K562 (cell line): ENCODE measurements at regions not wholly inside any gene's neighbourhood (a gene's known extent, or its start where the extent isn't known, plus 50 kb on each side); places are given as distances from the start of the nearest gene placed in this dataset.

Source experiments
- ATAC-seq: fragments of 200-7000 bp; cut with Tn5 transposase; 3 replicates; pipeline ENCODE4 v1.9.1; 2020; ENCODE audit warnings: moderate library complexity
- BruUV-seq: library from RNA; stranded (reverse); fragments of 400-500 nt; replicated peaks from 2 replicates; lab custom pipeline; 2021; lab: Mats Ljungman, UMichigan
- CTCF ChIA-PET: fragments of 300-600 bp; formaldehyde crosslinking; extraction: SDS; loops from one replicate; lab custom pipeline; 2021; ENCODE audit warnings: low intra/inter-chr PET ratio; lab: Yijun Ruan, JAX
- POLR2A ChIA-PET: fragments of 300-600, 350-650 bp; sonication (Branson Sonifier 250); formaldehyde crosslinking; extraction: SDS; loops from one replicate; lab custom pipeline; 2021; ENCODE audit warnings: antibody characterized with exemption, inconsistent platforms; lab: Yijun Ruan, JAX
- DNase-seq, 4 experiments: peaks; one replicate each; pipeline versions ENCODE4 v3.0.0 to v3.0.0-alpha.2; 2011 to 2018; ENCODE audit warnings: low spot score in 3 of 4, mixed read lengths in 3 of 4; ENCODE audit errors: extremely low read depth in 1 of 4
- FAIRE-seq: peaks from 2 replicates; lab custom pipeline; 2011; peaks lifted over from hg19 to GRCh38; lab: Jason Lieb, UNC
- H2AFZ ChIP-seq: 2 replicates; pipeline ENCODE4 v1.6.0; 2011; ENCODE audit warnings: low read depth, low read length, control low read depth, inconsistent platforms
- H3K27ac ChIP-seq: fragments of 200-600 bp; 3 replicates; pipeline ENCODE4 v1.8.0; 2011; ENCODE audit warnings: low read depth, mild to moderate bottlenecking, control low read depth, inconsistent platforms, low read length, moderate library complexity, mixed read lengths; ENCODE audit errors: extremely low read depth
- H3K27me3 ChIP-seq, 2 experiments: fragments of 300-600 bp in 1 of 2; 2 replicates in 1 of 2; 3 replicates in 1 of 2; pipeline versions ENCODE4 v1.6.0 to v1.8.0; 2011; ENCODE audit warnings: inconsistent platforms in 2 of 2, low read length in 2 of 2, mild to moderate bottlenecking in 1 of 2, mixed read lengths in 1 of 2, moderate library complexity in 1 of 2; ENCODE audit not compliant: control insufficient read depth in 2 of 2, insufficient read depth in 2 of 2
- H3K36me3 ChIP-seq: fragments of 300-600 bp; 3 replicates; pipeline ENCODE4 v1.8.0; 2011; ENCODE audit warnings: mild to moderate bottlenecking, low read length, inconsistent platforms; ENCODE audit not compliant: control insufficient read depth, insufficient read depth
- H3K4me1 ChIP-seq, 2 experiments: fragments of 200-600 bp in 1 of 2; replicated peaks in 1 of 2; 2 replicates in 1 of 2; 3 replicates in 1 of 2; pipeline versions ENCODE4 v1.5.1 to v1.8.0; 2011; ENCODE audit warnings: inconsistent platforms in 2 of 2, low read length in 2 of 2, mild to moderate bottlenecking in 1 of 2, mixed read lengths in 1 of 2, moderate library complexity in 1 of 2; ENCODE audit not compliant: control insufficient read depth in 2 of 2, insufficient read depth in 2 of 2
- H3K4me2 ChIP-seq: 2 replicates; pipeline ENCODE4 v1.6.1; 2011; ENCODE audit warnings: low read length, control low read depth, inconsistent platforms, mixed read lengths; ENCODE audit not compliant: insufficient read depth
- H3K4me3 ChIP-seq: fragments of 200-600 bp; sonication (generic), shearing (Covaris generic); 2 replicates; pipeline ENCODE4 v1.5.1; 2016; ENCODE audit warnings: control low read depth, inconsistent platforms
- H3K79me2 ChIP-seq: fragments of 200-600 bp; 3 replicates; pipeline ENCODE4 v1.8.0; 2011; ENCODE audit warnings: low read length, inconsistent platforms; ENCODE audit not compliant: control insufficient read depth, insufficient read depth
- H3K9ac ChIP-seq, 2 experiments: 2 replicates each; pipeline versions ENCODE4 v1.6.0 to v1.6.1; 2011; ENCODE audit warnings: low read depth in 2 of 2, low read length in 2 of 2, control low read depth in 1 of 2, inconsistent platforms in 1 of 2, mild to moderate bottlenecking in 1 of 2, mixed read lengths in 1 of 2; ENCODE audit not compliant: insufficient read depth in 1 of 2
- H3K9me1 ChIP-seq: one replicate; pipeline ENCODE4 v1.6.0; 2011; ENCODE audit warnings: inconsistent platforms, mild to moderate bottlenecking, low read length, moderate library complexity; ENCODE audit not compliant: control insufficient read depth, insufficient read depth
- H3K9me3 ChIP-seq: replicated peaks from 2 replicates; pipeline ENCODE4 v1.5.1; 2011; ENCODE audit warnings: low read depth, low read length, inconsistent platforms; ENCODE audit not compliant: control insufficient read depth, insufficient read depth
- H4K20me1 ChIP-seq: replicated peaks from 2 replicates; pipeline ENCODE4 v1.6.1; 2011; ENCODE audit warnings: low read length, inconsistent platforms, mixed read lengths; ENCODE audit not compliant: control insufficient read depth, insufficient read depth
- ATF2 ChIP-seq: sonication (generic); formaldehyde crosslinking; IDR thresholded peaks from 2 replicates; pipeline ENCODE4 v1.8.1; 2022; ENCODE audit warnings: missing genetic modification reagents
- HMG20B ChIP-seq: fragments of 250-450 bp; sonication (Bioruptor Pico); IDR thresholded peaks from 2 replicates; pipeline ENCODE4 v1.5.0; 2021; ENCODE audit warnings: mild to moderate bottlenecking
- MLLT1 ChIP-seq, 2 experiments: fragments of 450-650 bp; IDR thresholded peaks; 2 replicates each; pipeline ENCODE4 v1.6.1; 2016
- NCOA1 ChIP-seq: fragments of 450-650 bp; IDR thresholded peaks from 2 replicates; pipeline ENCODE4 v1.6.1; 2016; ENCODE audit warnings: low read depth
- NR2C2 ChIP-seq, 2 experiments: fragments of 200-800 bp in 1 of 2; sonication (Bioruptor generic) in 1 of 2; sonication (generic) in 1 of 2; formaldehyde crosslinking in 1 of 2; IDR thresholded peaks; 2 replicates each; pipeline versions ENCODE4 v1.6.1 to v1.8.0; 2016 to 2022; ENCODE audit warnings: mild to moderate bottlenecking in 1 of 2, missing compliant biosample characterization in 1 of 2, missing genetic modification characterization in 1 of 2, missing genetic modification reagents in 1 of 2
- NR4A1 ChIP-seq, 2 experiments: fragments of 250-450 bp in 1 of 2; fragments of 450-650 bp in 1 of 2; sonication (Bioruptor Pico) in 1 of 2; IDR thresholded peaks; 2 replicates each; pipeline versions ENCODE4 v1.4.0 to v1.6.1; 2016 to 2020; ENCODE audit warnings: mild to moderate bottlenecking in 2 of 2, missing compliant biosample characterization in 1 of 2, missing genetic modification characterization in 1 of 2, moderate library complexity in 1 of 2
- PYGO2 ChIP-seq: fragments of 450-650 bp; IDR thresholded peaks from 2 replicates; pipeline ENCODE4 v1.6.1; 2016; ENCODE audit warnings: mild to moderate bottlenecking, missing genetic modification characterization, moderate library complexity, missing compliant biosample characterization
- ZEB2 ChIP-seq: fragments of 450-650 bp; IDR thresholded peaks from 2 replicates; pipeline ENCODE4 v1.6.1; 2016
- ZNF507 ChIP-seq: conservative IDR thresholded peaks from 2 replicates; pipeline ENCODE4 v1.6.1; 2017; ENCODE audit warnings: missing genetic modification characterization, missing compliant biosample characterization
- ZNF551 ChIP-seq: fragments of 250-450 bp; sonication (Bioruptor Pico); IDR thresholded peaks from 2 replicates; pipeline ENCODE4 v1.5.0; 2021; ENCODE audit warnings: mild to moderate bottlenecking, moderate library complexity
- ZZZ3 ChIP-seq: fragments of 450-650 bp; IDR thresholded peaks from 2 replicates; pipeline ENCODE4 v1.6.1; 2016; ENCODE audit warnings: antibody characterized with exemption, mild to moderate bottlenecking, moderate library complexity
- WGBS: fragments of 100-300 bp; shearing (Covaris generic); methylation state at CpG from one replicate; pipeline ENCODE4 v1.1.6; 2016; ENCODE audit warnings: low coverage, mixed read lengths; ENCODE audit not compliant: insufficient coverage; ENCODE audit errors: missing lambda C conversion rate; 5-methylcytosine and 5-hydroxymethylcytosine counted together
- in situ Hi-C: fragments of 300-500 bp; cut with MboI; formaldehyde crosslinking; loops from 4 replicates; pipeline ENCODE4 v1.15.0; 2018; ENCODE audit warnings: inconsistent platforms, mixed read lengths
- intact Hi-C: fragments of 100-400 bp; cut with micrococcal nuclease; formaldehyde crosslinking; loops from 2 replicates; pipeline ENCODE4 v1.14.2; 2022
- TF ChIP-seq, protein P1 (sequence below): fragments of 450-650 bp; IDR thresholded peaks from 2 replicates; pipeline ENCODE4 v1.6.1; 2017; ENCODE audit warnings: mild to moderate bottlenecking, moderate library complexity

DNA sequence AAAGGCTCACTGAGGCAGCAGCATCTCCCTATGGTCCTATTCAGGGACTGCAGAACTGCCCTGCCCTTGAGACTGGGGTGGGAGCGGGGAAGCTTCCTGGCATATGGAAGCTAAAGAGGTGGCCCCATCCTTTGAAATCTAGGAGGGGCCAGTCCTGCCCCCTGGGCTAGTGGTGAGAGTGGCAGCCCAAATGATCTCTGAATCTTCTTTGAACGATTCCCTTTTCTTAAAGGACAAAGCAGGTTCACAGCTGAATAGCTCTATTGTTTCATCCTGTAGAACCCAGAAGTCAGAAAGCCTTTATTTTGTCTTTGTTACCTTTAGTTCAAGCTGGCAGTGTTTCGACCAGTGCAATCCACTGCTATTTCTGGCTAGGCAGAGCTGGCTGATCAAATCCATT lies 741.9 kb downstream of the IRX1 start:
- no peak overlapping the region for H2AFZ ChIP-seq
- intact Hi-C loops, result no loop called here
- H3K9me1 ChIP-seq, result no peaks in the 10 kb centered on the region
- no peak for DNase-seq
- ATAC-seq, result no peak
- 0% methylated on average over 3 of the region's 3 CpGs for WGBS
- no peak overlapping the region for H3K4me3 ChIP-seq
- FAIRE-seq, result no peak
- H3K9ac ChIP-seq, result no peak overlapping the region
- ChIA-PET CTCF (no interaction called here), POLR2A (no interaction called here)
- H3K4me1 ChIP-seq, result no peaks in the 10 kb centered on the region
- no TSS peak for BruUV-seq
- H3K9me3 ChIP-seq, result no peaks in the 10 kb centered on the region
- no peaks in the 10 kb centered on the region for H3K36me3 ChIP-seq
- no peak overlapping the region for H3K4me2 ChIP-seq
- no peak for TF ChIP-seq HMG20B (CRISPR knock-in tag)
- no peak for TF ChIP-seq NR2C2 (CRISPR knock-in tag; IDR thresholded peaks at IDR 0.05)
- no peak for TF ChIP-seq NR2C2 (tag; IDR thresholded peaks at IDR 0.05)
- TF ChIP-seq MLLT1 (IDR thresholded peaks at IDR 0.05), result no peak
- no peak for TF ChIP-seq ZZZ3
- TF ChIP-seq ATF2, result no peak
- no peak for TF ChIP-seq ZNF507
- TF ChIP-seq ZNF551 (CRISPR knock-in tag), result no peak
- no peak for TF ChIP-seq NCOA1
- TF ChIP-seq NR4A1 (CRISPR knock-in tag; IDR thresholded peaks at IDR 0.05), result no peak
- TF ChIP-seq NR4A1 (tag; IDR thresholded peaks at IDR 0.05), result no peak
- no peak for TF ChIP-seq ZEB2
- TF ChIP-seq, protein P1, sequence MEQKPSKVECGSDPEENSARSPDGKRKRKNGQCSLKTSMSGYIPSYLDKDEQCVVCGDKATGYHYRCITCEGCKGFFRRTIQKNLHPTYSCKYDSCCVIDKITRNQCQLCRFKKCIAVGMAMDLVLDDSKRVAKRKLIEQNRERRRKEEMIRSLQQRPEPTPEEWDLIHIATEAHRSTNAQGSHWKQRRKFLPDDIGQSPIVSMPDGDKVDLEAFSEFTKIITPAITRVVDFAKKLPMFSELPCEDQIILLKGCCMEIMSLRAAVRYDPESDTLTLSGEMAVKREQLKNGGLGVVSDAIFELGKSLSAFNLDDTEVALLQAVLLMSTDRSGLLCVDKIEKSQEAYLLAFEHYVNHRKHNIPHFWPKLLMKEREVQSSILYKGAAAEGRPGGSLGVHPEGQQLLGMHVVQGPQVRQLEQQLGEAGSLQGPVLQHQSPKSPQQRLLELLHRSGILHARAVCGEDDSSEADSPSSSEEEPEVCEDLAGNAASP, result no peak
- TF ChIP-seq PYGO2 (tag), result no peak
- no peaks in the 10 kb centered on the region for H4K20me1 ChIP-seq
- H3K27me3 ChIP-seq, result no peaks in the 10 kb centered on the region
- in situ Hi-C loops, result no loop called here
- no peaks in the 10 kb centered on the region for H3K79me2 ChIP-seq
- H3K27ac ChIP-seq, result no peak overlapping the region
